Left lobe of liver (tissue), 2 donors: ENCODE measurements at regions not wholly inside any gene's neighbourhood (a gene's known extent, or its start where the extent isn't known, plus 50 kb on each side); places are given as distances from the start of the nearest gene placed in this dataset.
"Not testable (repeated sequence)": the region's sequence is repeated elsewhere in the genome, so short reads cannot be mapped to it uniquely, and the experiment has no call there.

Experiments
- ATAC-seq: fragments of 200-7000 bp; cut with Tn5 transposase; one replicate; pipeline ENCODE4 v1.9.1; 2020; ENCODE audit warnings: mild to moderate bottlenecking, moderate library complexity
- DNase-seq: peaks from one replicate; pipeline ENCODE4 v3.0.0-alpha.2; 2020; ENCODE audit warnings: low spot score
- donor health status: DM: no; HTN: no; CAD: no; lungs with moderate emphysema.
- donor health status: DM: no; HTN: yes; CAD: no.

DNA sequence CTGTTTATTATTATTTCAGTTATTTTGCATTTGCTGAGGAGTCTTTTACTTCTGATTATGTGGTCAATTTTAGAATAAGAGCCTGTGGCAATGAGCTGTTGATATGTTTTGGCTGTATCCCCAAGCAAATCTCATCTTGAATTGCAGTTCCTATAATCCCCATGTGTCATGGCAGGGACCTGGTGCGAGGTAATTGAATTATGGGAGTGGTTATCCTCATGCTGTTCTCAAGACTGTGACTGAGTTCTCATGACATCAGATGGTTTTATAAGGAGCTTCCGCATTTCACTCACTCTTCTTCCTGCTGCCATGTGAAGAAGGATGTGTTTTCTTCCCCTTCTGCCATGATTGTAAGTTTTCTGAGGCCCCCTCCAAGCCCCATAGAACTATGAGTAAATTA is 114.9 kb upstream of the SLCO6A1 start:
- no peak for ATAC-seq
- DNase-seq: no peak

DNA sequence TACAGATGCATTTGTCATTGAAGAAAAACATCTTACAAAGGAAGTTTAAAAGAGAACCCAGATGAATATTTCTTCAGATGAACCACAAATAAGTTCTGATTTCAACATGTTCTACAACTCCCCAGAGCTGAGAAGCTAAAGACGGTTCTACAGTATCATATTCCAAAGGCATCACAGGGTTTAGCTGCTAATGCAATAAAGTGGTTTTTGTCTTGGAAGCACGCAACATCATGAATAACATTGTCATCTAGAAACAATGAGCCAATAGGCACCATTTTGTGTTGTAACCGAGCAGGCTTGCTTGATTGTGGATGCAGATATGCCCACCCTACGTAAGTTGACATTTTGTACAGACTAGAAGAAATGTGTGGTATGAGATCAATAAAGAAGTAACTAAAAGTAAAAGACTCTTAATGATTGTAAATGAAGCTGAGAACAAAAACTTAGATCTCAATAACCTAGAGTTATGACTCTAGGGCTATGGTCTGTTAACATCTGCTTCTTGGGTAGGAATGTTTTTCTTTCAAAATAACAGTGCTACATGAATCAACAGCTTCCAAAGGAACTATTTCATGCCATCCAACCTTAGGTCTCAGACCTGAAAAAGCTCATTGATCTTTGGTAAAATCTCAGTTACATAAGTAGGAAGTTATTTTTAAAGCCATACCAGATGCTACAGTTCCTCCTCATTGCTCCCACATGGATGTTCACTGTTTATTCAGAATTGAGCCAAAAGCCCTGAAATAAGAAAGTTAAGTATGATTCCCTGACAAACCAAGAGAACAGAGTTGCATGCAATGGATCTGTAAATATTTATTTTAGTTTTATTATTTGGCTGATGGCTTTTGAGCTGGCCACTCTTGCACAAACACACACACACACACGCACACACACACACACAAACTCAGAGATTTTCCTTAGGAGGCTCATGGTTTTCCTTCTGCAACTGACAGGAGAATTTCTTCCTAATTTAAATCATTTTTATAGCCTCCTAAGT is 118.7 kb upstream of the SLCO6A1 start:
- no peak for ATAC-seq
- no peak for DNase-seq

DNA sequence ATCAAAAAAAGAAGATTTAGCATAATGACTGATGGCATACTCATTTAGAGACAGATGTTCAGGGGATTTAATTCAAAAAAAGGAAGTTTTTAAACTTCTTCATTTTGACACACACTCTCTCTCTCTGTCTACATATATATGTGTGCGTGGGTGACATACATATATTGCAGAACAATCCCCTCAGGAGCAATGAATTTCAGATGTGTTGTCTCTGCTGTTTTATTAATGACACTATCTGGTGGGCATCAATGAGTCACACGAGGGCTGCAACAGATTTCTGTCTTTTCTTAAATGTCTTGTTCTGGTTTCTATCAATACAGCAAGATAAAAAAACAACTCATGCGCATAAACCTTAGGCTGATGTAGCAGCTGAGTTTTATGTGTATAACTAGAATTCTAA is 123.5 kb upstream of the SLCO6A1 start:
- ATAC-seq (no peak), DNase-seq (no peak)

- ATAC-seq (no peak), DNase-seq (no peak)
These were observed 124.7 kb upstream of the SLCO6A1 start for GRCh38 chr5:102623329-102624065.

- ATAC-seq: no peak
These were observed 125.6 kb upstream of the SLCO6A1 start for GRCh38 chr5:102624405-102624804.

DNA sequence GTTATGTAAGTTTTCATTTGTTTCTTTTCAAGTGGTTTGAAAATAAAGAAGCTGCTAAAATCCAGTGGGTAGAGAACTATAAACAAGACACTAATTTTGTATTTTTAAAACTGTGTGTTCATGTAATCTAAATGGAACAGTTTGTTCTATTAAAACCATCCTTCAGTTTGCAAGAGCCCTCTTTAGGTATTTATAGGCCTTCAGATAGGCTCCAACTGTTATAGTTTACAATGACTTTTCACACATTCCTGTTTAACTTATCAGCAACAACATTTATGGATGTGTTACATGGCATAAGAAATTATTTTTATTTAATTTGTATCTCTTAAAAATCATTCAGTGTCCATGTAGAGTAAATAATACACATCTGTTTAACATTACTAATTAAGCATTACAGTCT is 126.7 kb upstream of the SLCO6A1 start:
- DNase-seq: no peak
- no peak for ATAC-seq

More at GRCh38 chr5:102624405-102624804, 125.6 kb upstream of the SLCO6A1 start:
- no peak for DNase-seq

- ATAC-seq: no peak
These were observed 127.1 kb upstream of the SLCO6A1 start for GRCh38 chr5:102625928-102626327.

DNA sequence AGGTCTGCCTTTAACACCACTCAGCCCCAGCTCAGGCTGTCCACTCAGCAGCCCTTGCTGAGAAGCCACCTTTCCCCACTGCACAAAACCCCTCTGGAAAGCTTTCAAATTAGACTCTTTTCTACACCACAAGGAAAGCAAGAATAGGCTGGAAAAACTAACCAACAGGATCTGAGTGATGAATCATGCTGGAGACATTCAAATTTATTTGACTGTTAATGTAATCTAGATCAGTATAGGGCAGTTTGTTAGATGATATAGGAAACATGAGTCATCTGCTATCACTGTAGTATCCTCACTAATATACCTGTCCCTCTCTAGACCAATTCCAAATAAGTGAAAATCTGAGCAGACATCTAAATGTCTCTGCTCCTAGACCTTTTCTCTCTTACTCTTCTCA is 127.8 kb upstream of the PAM start:
- ATAC-seq: no peak
- DNase-seq: no peak

More at GRCh38 chr5:102625928-102626327, 127.1 kb upstream of the SLCO6A1 start:
- DNase-seq: no peak

- DNase-seq (no peak), ATAC-seq (no peak)
These were observed 126.5 kb upstream of the PAM start for GRCh38 chr5:102628441-102629175.

- ATAC-seq: no peak
- DNase-seq: no peak
These were observed 125.1 kb upstream of the PAM start for GRCh38 chr5:102629827-102630605.

GRCh38 chr5:102635399-102635798 is 119.7 kb upstream of the PAM start:
- DNase-seq, ATAC-seq: not testable (repeated sequence)

DNA sequence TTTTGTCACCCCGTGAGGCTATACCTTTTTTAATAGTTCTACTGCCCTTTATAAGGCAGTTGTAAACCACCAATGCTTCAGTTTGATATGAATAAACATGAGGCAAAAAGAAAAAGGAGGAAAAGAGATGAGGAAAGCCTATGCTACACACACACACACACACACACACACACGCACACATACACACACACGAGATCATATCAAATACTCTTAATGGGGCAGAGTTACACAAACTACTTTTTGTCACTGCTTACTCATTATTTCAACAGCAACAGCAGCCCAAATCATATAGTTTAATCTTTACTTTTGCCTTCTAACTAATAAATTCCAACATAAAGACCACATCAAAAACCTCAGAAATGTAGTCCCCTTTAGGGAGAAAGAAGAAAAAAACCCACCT is 116.8 kb upstream of the PAM start:
- DNase-seq: no peak

DNA sequence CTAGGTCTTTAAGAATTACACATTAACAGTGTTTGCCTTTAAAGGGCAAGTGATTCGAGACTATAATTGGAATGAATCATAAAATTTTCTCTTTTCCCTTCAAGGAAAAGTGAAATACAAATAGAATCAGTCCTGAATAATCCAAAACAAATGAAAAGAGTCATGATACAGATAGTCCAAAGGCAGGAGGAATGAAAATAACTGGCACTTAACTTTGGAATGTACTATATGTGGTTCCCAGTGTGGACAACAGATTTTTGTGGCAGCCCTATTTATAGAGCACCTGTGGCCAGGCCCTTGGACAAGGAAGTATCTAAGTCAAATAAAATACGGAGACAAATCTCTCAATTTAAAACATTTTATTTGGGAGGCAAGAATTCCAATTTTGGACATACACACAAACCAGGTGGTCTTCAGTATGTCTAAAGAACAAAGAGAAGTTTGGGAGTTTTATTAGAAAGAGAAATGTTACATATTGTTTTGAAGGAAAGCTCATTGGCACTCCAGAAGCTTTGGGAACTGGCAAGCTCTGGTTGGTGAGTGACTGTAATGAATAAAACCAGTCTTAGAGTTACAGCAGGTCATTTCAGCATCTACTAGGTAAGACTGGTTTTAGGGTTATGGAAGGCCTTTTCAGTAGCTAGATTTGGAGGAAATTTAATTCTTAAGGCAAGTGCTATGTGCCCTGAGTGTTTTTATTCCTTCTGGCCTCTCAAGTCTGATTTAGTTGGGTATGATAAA is 116.0 kb upstream of the PAM start:
- ATAC-seq: no peak

More for the DNA sequence above, 116.8 kb upstream of the PAM start:
- ATAC-seq: no peak

DNA sequence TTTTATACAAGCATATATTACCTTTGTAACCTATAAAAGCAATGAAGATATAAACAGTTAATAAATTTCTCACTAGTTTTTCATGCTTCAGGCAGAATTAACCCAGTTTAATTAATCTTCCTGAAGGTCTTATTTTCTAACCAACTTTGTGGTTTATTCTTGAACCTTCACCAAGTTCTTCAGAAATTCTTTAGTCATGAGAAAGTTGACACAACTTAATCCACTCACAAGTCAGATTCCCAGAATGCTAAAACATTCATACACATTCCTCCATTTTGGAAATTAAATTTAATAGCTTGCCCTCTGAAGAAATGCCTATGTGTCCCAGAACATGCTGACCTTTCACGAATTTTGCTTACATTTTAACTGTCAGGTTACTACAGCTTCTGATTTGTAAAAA is 105.4 kb upstream of the PAM start:
- DNase-seq: no peak
- ATAC-seq: no peak

More for the DNA sequence above, 116.0 kb upstream of the PAM start:
- DNase-seq: no peak

DNA sequence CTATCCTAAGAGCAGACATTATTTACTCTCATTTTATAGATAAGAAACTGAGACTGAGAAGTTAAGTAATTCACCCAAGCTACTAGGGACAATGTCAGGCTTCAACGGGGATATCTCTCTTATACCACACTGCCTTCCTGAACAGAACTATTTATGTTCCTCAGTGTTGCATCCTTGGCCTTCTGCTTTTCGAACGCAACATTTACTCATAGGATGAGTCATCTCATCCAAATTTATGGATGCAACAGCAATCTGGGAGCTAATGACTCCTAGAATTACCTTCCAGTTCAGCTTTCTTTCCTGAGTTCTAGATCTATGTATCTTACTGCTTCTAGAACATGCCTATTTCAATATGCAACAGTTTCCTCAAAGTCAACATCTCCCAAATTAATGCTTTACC is 103.6 kb upstream of the PAM start:
- DNase-seq: no peak
- no peak for ATAC-seq

DNA sequence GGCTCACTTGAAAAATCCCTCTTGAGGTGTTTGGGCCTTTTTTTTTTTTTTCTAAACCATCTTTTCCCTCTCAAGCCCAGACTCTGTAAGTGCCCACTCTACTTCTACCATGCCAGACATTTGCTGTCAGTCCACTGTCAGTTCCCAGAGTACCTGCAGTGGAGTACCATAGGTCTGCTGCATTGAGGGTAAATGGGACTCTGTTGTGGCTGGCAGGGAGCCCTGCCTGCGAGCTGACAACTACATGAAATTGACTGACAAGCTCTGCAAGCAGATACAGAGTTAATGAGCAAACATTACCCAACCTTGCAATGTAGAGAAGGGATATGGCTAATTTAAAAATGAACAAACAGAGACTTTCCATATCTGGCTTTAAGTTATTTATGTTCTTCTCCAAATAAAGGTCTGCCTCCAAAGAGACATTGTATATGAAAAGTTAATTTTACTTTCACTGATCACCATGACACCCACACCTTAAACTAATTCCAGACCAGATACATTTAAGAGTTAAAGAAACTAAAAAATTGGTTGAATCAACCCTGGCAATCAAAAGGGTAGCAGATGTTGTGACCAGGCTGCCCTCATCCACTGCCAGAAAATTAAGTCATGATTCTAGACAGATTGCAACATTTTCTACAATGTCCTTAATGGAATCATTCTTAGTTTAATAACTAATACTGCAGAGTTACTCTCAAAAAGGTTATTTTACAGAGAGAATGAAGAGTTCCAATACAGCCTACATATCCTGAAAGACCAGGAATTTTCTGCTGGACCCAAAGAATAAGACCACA is 100.4 kb upstream of the PAM start:
- ATAC-seq (no peak), DNase-seq (no peak)

DNA sequence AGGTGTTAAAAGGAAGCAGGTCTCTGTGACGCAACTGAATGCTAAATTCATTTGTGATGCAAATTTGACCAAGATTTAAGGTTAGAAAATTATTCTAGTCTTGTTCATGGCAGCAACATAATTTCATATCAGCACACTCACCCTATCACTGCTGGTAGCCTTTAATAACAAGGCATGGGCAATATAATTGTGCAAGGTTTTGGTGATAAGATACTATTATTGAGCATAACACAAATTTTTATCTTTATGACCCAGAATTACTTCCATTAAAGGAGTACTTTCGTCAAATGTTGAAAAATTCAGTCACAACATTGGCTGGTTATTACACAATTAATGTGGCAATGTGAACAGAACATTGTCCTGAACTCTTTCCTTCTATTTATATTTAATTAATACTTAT is 96.0 kb upstream of the PAM start:
- no peak for ATAC-seq
- no peak for DNase-seq

- DNase-seq (no peak), ATAC-seq (no peak)
These were observed 95.0 kb upstream of the PAM start for GRCh38 chr5:102660111-102660510.
